GM10248 (cell line): ENCODE measurements at regions not wholly inside any gene's neighbourhood (a gene's known extent, or its start where the extent isn't known, plus 50 kb on each side); places are given as distances from the start of the nearest gene placed in this dataset.

Source experiments
- CTCF ChIA-PET: fragments of 300-600 bp; sonication (Branson Sonifier 250); formaldehyde crosslinking; extraction: SDS; loops from one replicate; lab custom pipeline; 2021; ENCODE audit warnings: antibody characterized with exemption; lab: Yijun Ruan, JAX
- POLR2A ChIA-PET: fragments of 350-650 bp; sonication (Branson Sonifier 250); formaldehyde crosslinking; extraction: SDS; loops from one replicate; lab custom pipeline; 2020; ENCODE audit warnings: antibody characterized with exemption; lab: Yijun Ruan, JAX
- DNase-seq: peaks from one replicate; pipeline ENCODE4 v3.0.0; 2012; ENCODE audit errors: extremely low spot score
- CTCF ChIP-seq: IDR thresholded peaks from 2 replicates; pipeline ENCODE4 v1.5.1; 2012; ENCODE audit warnings: mild to moderate bottlenecking, low read depth; ENCODE audit errors: extremely low read depth, missing control alignments, control extremely low read depth

- no peak for TF ChIP-seq CTCF
- CTCF ChIA-PET, result interaction anchor here (0.7 to 1.1 kb wide), 2 partner anchors 10 to 15 kb away, joined by 3 read pairs; no protein-coding TSS in a partner anchor
Measured at GRCh38 chr18:46392576-46392975, 264.4 kb downstream of the LOXHD1 start.

GRCh38 chr18:46393230-46393629, 263.8 kb downstream of the LOXHD1 start:
- peak; percentile 37 for DNase-seq
- POLR2A ChIA-PET, result no interaction called here
- no peak for TF ChIP-seq CTCF
- CTCF ChIA-PET, result interaction anchor here (0.7 to 1.1 kb wide), 2 partner anchors 10 to 15 kb away, joined by 3 read pairs; no protein-coding TSS in a partner anchor

More at GRCh38 chr18:46392576-46392975, 264.4 kb downstream of the LOXHD1 start:
- POLR2A ChIA-PET, result no interaction called here
- no peak for DNase-seq

- TF ChIP-seq CTCF, result no peak
- POLR2A ChIA-PET, result no interaction called here
- DNase-seq, result no peak
- CTCF ChIA-PET, result no interaction called here
Measured at GRCh38 chr18:46393961-46394360, 263.1 kb downstream of the LOXHD1 start.

GRCh38 chr18:46395795-46396194, 261.2 kb downstream of the LOXHD1 start:
- POLR2A ChIA-PET, result no interaction called here
- DNase-seq, result no peak
- CTCF ChIA-PET, result interaction anchor here (1.2 kb wide), 1 partner anchor 82 kb away, joined by 3 read pairs; no protein-coding TSS in a partner anchor
- TF ChIP-seq CTCF, result no peak

GRCh38 chr18:46397174-46397573, 259.8 kb downstream of the LOXHD1 start:
- POLR2A ChIA-PET, result no interaction called here
- TF ChIP-seq CTCF, result no peak
- no peak for DNase-seq
- CTCF ChIA-PET, result no interaction called here

- no peak for TF ChIP-seq CTCF
- CTCF ChIA-PET, result no interaction called here
- POLR2A ChIA-PET, result no interaction called here
Measured at GRCh38 chr18:46398005-46398404, 259.0 kb downstream of the LOXHD1 start.

More at GRCh38 chr18:46398005-46398404, 259.0 kb downstream of the LOXHD1 start:
- no peak for DNase-seq
